Ovary (tissue), 3 donors: ENCODE measurements at regions not wholly inside any gene's neighbourhood (a gene's known extent, or its start where the extent isn't known, plus 50 kb on each side); places are given as distances from the start of the nearest gene placed in this dataset.

Experiments
- POLR2A ChIP-seq: fragments of 450-650 bp; IDR thresholded peaks from one replicate; pipeline ENCODE4 v1.6.1; 2017; ENCODE audit warnings: antibody characterized with exemption, mild to moderate bottlenecking, moderate library complexity
- TF ChIP-seq, protein P1 (sequence below), 3 donors: fragments of 450-650 bp in 2 of 3; fragments of 200-600 bp in 1 of 3; IDR thresholded peaks; one replicate each; pipeline versions ENCODE4 v1.5.1 to v1.8.0; 2016 to 2022; ENCODE audit warnings: antibody characterized with exemption in 3 of 3, mild to moderate bottlenecking in 1 of 3
- donor health status: DM: no; HTN: no; CAD: no.

GRCh38 chr11:28735511-28735910, 627.3 kb downstream of the METTL15 start:
- TF ChIP-seq, protein P1, sequence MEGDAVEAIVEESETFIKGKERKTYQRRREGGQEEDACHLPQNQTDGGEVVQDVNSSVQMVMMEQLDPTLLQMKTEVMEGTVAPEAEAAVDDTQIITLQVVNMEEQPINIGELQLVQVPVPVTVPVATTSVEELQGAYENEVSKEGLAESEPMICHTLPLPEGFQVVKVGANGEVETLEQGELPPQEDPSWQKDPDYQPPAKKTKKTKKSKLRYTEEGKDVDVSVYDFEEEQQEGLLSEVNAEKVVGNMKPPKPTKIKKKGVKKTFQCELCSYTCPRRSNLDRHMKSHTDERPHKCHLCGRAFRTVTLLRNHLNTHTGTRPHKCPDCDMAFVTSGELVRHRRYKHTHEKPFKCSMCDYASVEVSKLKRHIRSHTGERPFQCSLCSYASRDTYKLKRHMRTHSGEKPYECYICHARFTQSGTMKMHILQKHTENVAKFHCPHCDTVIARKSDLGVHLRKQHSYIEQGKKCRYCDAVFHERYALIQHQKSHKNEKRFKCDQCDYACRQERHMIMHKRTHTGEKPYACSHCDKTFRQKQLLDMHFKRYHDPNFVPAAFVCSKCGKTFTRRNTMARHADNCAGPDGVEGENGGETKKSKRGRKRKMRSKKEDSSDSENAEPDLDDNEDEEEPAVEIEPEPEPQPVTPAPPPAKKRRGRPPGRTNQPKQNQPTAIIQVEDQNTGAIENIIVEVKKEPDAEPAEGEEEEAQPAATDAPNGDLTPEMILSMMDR (IDR thresholded peaks at IDR 0.05) = no peak
- TF ChIP-seq POLR2A = no peak
